H1 (cell line): ENCODE measurements at regions not wholly inside any gene's neighbourhood (a gene's known extent, or its start where the extent isn't known, plus 50 kb on each side); places are given as distances from the start of the nearest gene placed in this dataset.

Source experiments
- CTCF ChIA-PET: fragments of 300-600 bp; sonication (Branson Sonifier 250); formaldehyde crosslinking; loops from one replicate; lab custom pipeline; 2021; ENCODE audit not compliant: partially characterized antibody; lab: Charles Lee
- POLR2A ChIA-PET: fragments of 300-600 bp; sonication (Branson Sonifier 250); formaldehyde crosslinking; loops from one replicate; lab custom pipeline; 2021; ENCODE audit warnings: inconsistent platforms; ENCODE audit not compliant: partially characterized antibody; lab: Charles Lee
- DNase-seq, 2 experiments: peaks; one replicate each; pipeline versions ENCODE4 v3.0.0 to v3.0.0-alpha.2; 2010 to 2022; ENCODE audit warnings: low spot score in 2 of 2, low read depth in 1 of 2, mixed read lengths in 1 of 2
- FAIRE-seq: peaks from 2 replicates; lab custom pipeline; 2011; peaks lifted over from hg19 to GRCh38; lab: Jason Lieb, UNC
- H2AFZ ChIP-seq: 2 replicates; pipeline ENCODE4 v1.8.1; 2012; ENCODE audit warnings: low read length, inconsistent platforms
- H2AK5ac ChIP-seq: 2 replicates; pipeline ENCODE4 v1.6.1; 2013; ENCODE audit warnings: low read depth, low read length
- H2BK120ac ChIP-seq: replicated peaks from 2 replicates; pipeline ENCODE3; 2013; ENCODE audit warnings: low read depth, low read length, inconsistent platforms
- H2BK12ac ChIP-seq: 2 replicates; pipeline ENCODE4 v1.6.1; 2013; ENCODE audit warnings: low read depth, low read length
- H2BK15ac ChIP-seq: 2 replicates; pipeline ENCODE4 v1.6.1; 2013; ENCODE audit warnings: low read length
- H2BK20ac ChIP-seq: 2 replicates; pipeline ENCODE4 v1.6.1; 2013; ENCODE audit warnings: low read length
- H2BK5ac ChIP-seq: 2 replicates; pipeline ENCODE4 v1.6.1; 2013; ENCODE audit warnings: low read depth, low read length
- H3K14ac ChIP-seq: 2 replicates; pipeline ENCODE4 v1.6.1; 2013; ENCODE audit warnings: inconsistent platforms; ENCODE audit not compliant: insufficient read length
- H3K18ac ChIP-seq: 2 replicates; pipeline ENCODE4 v1.6.1; 2013; ENCODE audit warnings: low read length; ENCODE audit errors: extremely low read depth
- H3K23ac ChIP-seq: 2 replicates; pipeline ENCODE4 v1.6.1; 2013; ENCODE audit warnings: inconsistent platforms; ENCODE audit not compliant: insufficient read length
- H3K23me2 ChIP-seq: 2 replicates; pipeline ENCODE4 v1.6.1; 2013; ENCODE audit warnings: low read depth, low read length
- H3K27ac ChIP-seq: 2 replicates; pipeline ENCODE4 v1.6.1; 2011; ENCODE audit warnings: low read depth, low read length, inconsistent platforms
- H3K27me3 ChIP-seq, 4 experiments: replicated peaks in 1 of 4; 1 replicate in 1 of 4; 2 replicates in 3 of 4; pipeline versions ENCODE4 v1.6.1 to v1.8.1; 2011 to 2013; ENCODE audit warnings: low read length in 3 of 4, mild to moderate bottlenecking in 3 of 4, inconsistent platforms in 2 of 4, mixed read lengths in 2 of 4, moderate library complexity in 1 of 4; ENCODE audit not compliant: control insufficient read depth in 3 of 4, insufficient read depth in 3 of 4; ENCODE audit errors: extremely low read depth in 1 of 4
- H3K36me3 ChIP-seq, 4 experiments: 2 replicates each; pipeline versions ENCODE4 v1.6.1 to v1.8.1; 2011 to 2013; ENCODE audit warnings: mild to moderate bottlenecking in 4 of 4, low read length in 3 of 4, moderate library complexity in 2 of 4, control low read depth in 1 of 4, inconsistent platforms in 1 of 4; ENCODE audit not compliant: insufficient read depth in 4 of 4, control insufficient read depth in 2 of 4
- H3K4ac ChIP-seq: replicated peaks from 2 replicates; pipeline ENCODE3; 2013; ENCODE audit warnings: low read length, low read depth, mixed read lengths, inconsistent platforms; ENCODE audit not compliant: insufficient read length
- H3K4me1 ChIP-seq, 4 experiments: replicated peaks in 1 of 4; 1 replicate in 1 of 4; 2 replicates in 3 of 4; pipeline versions ENCODE4 v1.6.1 to v1.8.1; 2011 to 2013; ENCODE audit warnings: low read length in 3 of 4, inconsistent platforms in 2 of 4, mixed read lengths in 1 of 4; ENCODE audit not compliant: insufficient read depth in 4 of 4, control insufficient read depth in 3 of 4
- H3K4me2 ChIP-seq, 2 experiments: 2 replicates each; pipeline versions ENCODE4 v1.6.1 to v1.8.1; 2011 to 2013; ENCODE audit warnings: low read depth in 2 of 2, low read length in 2 of 2, control low read depth in 1 of 2, inconsistent platforms in 1 of 2, mild to moderate bottlenecking in 1 of 2; ENCODE audit not compliant: insufficient read depth in 1 of 2
- H3K4me3 ChIP-seq, 4 experiments: fragments of 200-600, 300-600 bp in 1 of 4; sonication (generic), shearing (Covaris generic), sonication (Bioruptor Twin) in 1 of 4; 2 replicates each; pipeline versions ENCODE4 v1.5.1 to v1.8.1; 2011 to 2016; ENCODE audit warnings: low read length in 4 of 4, low read depth in 3 of 4, control low read depth in 2 of 4, inconsistent platforms in 2 of 4, mild to moderate bottlenecking in 2 of 4, mixed read lengths in 1 of 4, moderate library complexity in 1 of 4; ENCODE audit not compliant: insufficient read depth in 2 of 4; ENCODE audit errors: extremely low read depth in 1 of 4
- H3K56ac ChIP-seq: replicated peaks from 2 replicates; pipeline ENCODE3; 2013; ENCODE audit warnings: low read depth, mild to moderate bottlenecking, mixed read lengths, low read length, inconsistent platforms; ENCODE audit not compliant: insufficient read length
- H3K79me1 ChIP-seq: 2 replicates; pipeline ENCODE4 v1.6.1; 2013; ENCODE audit warnings: low read depth, low read length, control low read depth
- H3K79me2 ChIP-seq, 2 experiments: 2 replicates each; pipeline versions ENCODE4 v1.6.1 to v1.8.1; 2012 to 2013; ENCODE audit warnings: low read length in 2 of 2, mild to moderate bottlenecking in 2 of 2, inconsistent platforms in 1 of 2; ENCODE audit not compliant: insufficient read depth in 2 of 2, control insufficient read depth in 1 of 2
- H3K9ac ChIP-seq, 4 experiments: replicated peaks in 1 of 4; 1 replicate in 1 of 4; 2 replicates in 3 of 4; pipeline versions ENCODE4 v1.6.1 to v1.8.1; 2011 to 2013; ENCODE audit warnings: low read depth in 3 of 4, low read length in 3 of 4, control low read depth in 2 of 4, mild to moderate bottlenecking in 2 of 4, moderate library complexity in 2 of 4, inconsistent platforms in 1 of 4; ENCODE audit errors: extremely low read depth in 1 of 4
- H3K9me3 ChIP-seq, 2 experiments: 2 replicates each; pipeline versions ENCODE4 v1.6.1 to v1.8.1; 2012 to 2013; ENCODE audit warnings: mild to moderate bottlenecking in 2 of 2, moderate library complexity in 2 of 2, control low read depth in 1 of 2, inconsistent platforms in 1 of 2, low read depth in 1 of 2, low read length in 1 of 2, mixed read lengths in 1 of 2; ENCODE audit not compliant: insufficient read depth in 2 of 2
- H4K20me1 ChIP-seq, 2 experiments: replicated peaks in 1 of 2; 2 replicates each; pipeline versions ENCODE3 to v1.8.1; 2011 to 2013; ENCODE audit warnings: inconsistent platforms in 2 of 2, low read length in 2 of 2, mild to moderate bottlenecking in 1 of 2; ENCODE audit not compliant: insufficient read depth in 2 of 2, control insufficient read depth in 1 of 2
- H4K5ac ChIP-seq: 2 replicates; pipeline ENCODE4 v1.6.1; 2013; ENCODE audit warnings: low read length, low read depth, mixed read lengths, inconsistent platforms; ENCODE audit not compliant: insufficient read length
- H4K8ac ChIP-seq: 2 replicates; pipeline ENCODE4 v1.8.0; 2013; ENCODE audit warnings: mild to moderate bottlenecking, moderate library complexity, low read length, inconsistent platforms; ENCODE audit not compliant: insufficient read depth; ENCODE audit errors: extremely low read depth
- H4K91ac ChIP-seq: replicated peaks from 2 replicates; pipeline ENCODE3; 2013; ENCODE audit warnings: low read length, mixed read lengths, inconsistent platforms; ENCODE audit not compliant: insufficient read length
- EGR1 ChIP-seq: IDR thresholded peaks from 2 replicates; pipeline ENCODE4 v1.6.1; 2011; ENCODE audit warnings: low read depth, low read length, borderline replicate concordance
- GTF2F1 ChIP-seq: IDR thresholded peaks from 2 replicates; pipeline ENCODE4 v1.6.1; 2012; ENCODE audit warnings: low read depth, low read length, improper control_type of control experiment, borderline replicate concordance
- POLR2A ChIP-seq, 2 experiments: IDR thresholded peaks; 1 replicate in 1 of 2; 2 replicates in 1 of 2; pipeline ENCODE4 v1.6.1; 2011; ENCODE audit warnings: low read depth in 2 of 2, low read length in 2 of 2, mild to moderate bottlenecking in 2 of 2; ENCODE audit errors: control extremely low read depth in 1 of 2
- WGBS, 2 experiments: shearing (Covaris generic) in 1 of 2; methylation state at CpG; one replicate each; pipeline versions ENCODE4 v1.1.6 to v1.1.7; 2013 to 2015; ENCODE audit warnings: low lambda C conversion rate in 2 of 2, mixed read lengths in 2 of 2, inconsistent platforms in 1 of 2, low coverage in 1 of 2, missing lambda C conversion rate in 1 of 2; ENCODE audit not compliant: insufficient replicate concordance in 2 of 2, insufficient coverage in 1 of 2, insufficient read length in 1 of 2; ENCODE audit errors: extremely low coverage in 1 of 2, missing lambda C conversion rate in 1 of 2; 5-methylcytosine and 5-hydroxymethylcytosine counted together

DNA sequence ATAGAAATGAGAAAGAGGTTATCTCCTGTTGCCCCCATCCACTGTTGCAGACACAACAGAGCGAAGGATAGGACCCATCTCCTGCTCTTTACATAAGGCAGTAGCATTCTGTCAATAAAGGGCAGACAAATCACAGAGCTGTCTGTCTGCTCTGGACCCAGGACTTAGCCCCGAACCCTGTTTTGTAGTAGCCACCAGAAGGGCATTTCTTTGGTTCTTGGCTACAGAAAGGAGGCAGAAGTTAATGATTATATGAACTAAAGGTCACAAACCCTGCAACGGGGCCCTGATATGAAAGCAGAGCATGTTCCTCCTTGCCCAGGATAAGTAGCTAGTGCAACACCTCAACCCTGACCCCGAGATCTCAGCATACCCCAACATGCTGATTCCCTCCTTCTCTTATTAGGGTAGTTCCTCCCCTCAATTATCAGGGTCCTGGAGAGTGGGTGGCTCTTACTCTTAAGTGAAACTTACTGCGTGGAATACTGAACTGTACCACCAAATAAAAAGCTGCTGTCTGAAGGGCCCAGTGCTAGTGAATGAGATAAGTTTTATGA lies 680.4 kb upstream of the SPRY2 start:
- Histone ChIP-seq H3K23me2 (no peaks in the 10 kb centered on the region), H3K9me3 (no peaks in the 10 kb centered on the region), H3K18ac (no peak overlapping the region), H3K27ac (no peak overlapping the region), H3K27me3 (no peaks in the 10 kb centered on the region), H4K91ac (no peak overlapping the region), H2BK5ac (no peak overlapping the region), H3K56ac (no peak overlapping the region), H2BK12ac (no peak overlapping the region), H4K5ac (no peak overlapping the region), H4K8ac (no peak overlapping the region), H2BK120ac (no peak overlapping the region), H3K23ac (no peak overlapping the region), H3K79me1 (no peaks in the 10 kb centered on the region), H3K4me2 (no peak overlapping the region), H3K14ac (no peak overlapping the region), H3K4ac (no peak overlapping the region), H3K4me3 (no peak overlapping the region), H3K9ac (no peak overlapping the region), H2BK15ac (no peak overlapping the region), H2AFZ (no peak overlapping the region), H3K79me2 (no peaks in the 10 kb centered on the region), H2BK20ac (no peak overlapping the region), H4K20me1 (no peaks in the 10 kb centered on the region), H3K36me3 (no peaks in the 10 kb centered on the region), H2AK5ac (no peak overlapping the region), H3K4me1 (no peaks in the 10 kb centered on the region)
- POLR2A ChIA-PET, result no interaction called here
- DNase-seq (no peak), FAIRE-seq (no peak)
- CTCF ChIA-PET, result no interaction called here
- 89% methylated on average over 5 of the region's 5 CpGs; no CpG with 5 or more reads in 1 of the 2 experiments for WGBS, 2 experiments
- TF ChIP-seq POLR2A (IDR thresholded peaks at IDR 0.05; ENCODE audit: control extremely low read depth in 1 of 2, low read depth in 2 of 2, low read length in 2 of 2) (no peak), GTF2F1 (no peak), EGR1 (no peak)
